GM12891 (cell line): ENCODE measurements at regions not wholly inside any gene's neighbourhood (a gene's known extent, or its start where the extent isn't known, plus 50 kb on each side); places are given as distances from the start of the nearest gene placed in this dataset.

Experiments used
- POLR2A ChIP-seq: IDR thresholded peaks from 2 replicates; pipeline ENCODE4 v1.6.1; 2011; ENCODE audit warnings: low read depth, low read length, control low read depth
- POLR2AphosphoS5 ChIP-seq: IDR thresholded peaks from 2 replicates; pipeline ENCODE4 v1.6.1; 2011; ENCODE audit warnings: low read depth, low read length, control low read depth
- TAF1 ChIP-seq: IDR thresholded peaks from 2 replicates; pipeline ENCODE4 v1.6.1; 2011; ENCODE audit warnings: low read depth, low read length, control low read depth

- TF ChIP-seq TAF1, result no peak
- TF ChIP-seq POLR2A, result no peak
- no peak for TF ChIP-seq POLR2AphosphoS5
Observed at GRCh38 chr12:14264316-14264715, 101.2 kb upstream of the ATF7IP start.
